Left lung (tissue), 4 donors: ENCODE measurements at regions not wholly inside any gene's neighbourhood (a gene's known extent, or its start where the extent isn't known, plus 50 kb on each side); places are given as distances from the start of the nearest gene placed in this dataset.

ENCODE experiments used
- ATAC-seq: fragments of 200-7000 bp; cut with Tn5 transposase; one replicate; pipeline ENCODE4 v1.9.1; 2020; ENCODE audit warnings: moderate library complexity
- DNase-seq, 4 donors: peaks; one replicate each; pipeline ENCODE4 v3.0.0-alpha.2; 2013 to 2020
- H3K27ac ChIP-seq, 2 donors: fragments of 200-600 bp; sonication (generic) in 1 of 2; one replicate each; pipeline versions ENCODE4 v1.5.0 to v1.8.0; 2020 to 2021
- H3K27me3 ChIP-seq, 2 donors: fragments of 200-600 bp; sonication (generic) in 1 of 2; one replicate each; pipeline versions ENCODE4 v1.5.0 to v1.8.0; 2020 to 2021
- H3K36me3 ChIP-seq, 2 donors: fragments of 200-600 bp; sonication (generic) in 1 of 2; one replicate each; pipeline versions ENCODE4 v1.5.0 to v1.8.0; 2020 to 2021
- H3K4me1 ChIP-seq, 2 donors: fragments of 200-600 bp; one replicate each; pipeline ENCODE4 v1.8.0; 2021
- H3K4me3 ChIP-seq, 2 donors: fragments of 200-600 bp; sonication (generic) in 1 of 2; one replicate each; pipeline versions ENCODE4 v1.5.0 to v1.8.0; 2020 to 2021; ENCODE audit warnings: mild to moderate bottlenecking in 1 of 2
- H3K9me3 ChIP-seq, 2 donors: fragments of 200-600 bp; sonication (generic) in 1 of 2; one replicate each; pipeline versions ENCODE4 v1.5.0 to v1.8.0; 2020 to 2021
- CTCF ChIP-seq, 2 donors: fragments of 200-600 bp; sonication (generic) in 1 of 2; IDR thresholded peaks; one replicate each; pipeline versions ENCODE4 v1.5.0 to v1.8.0; 2021; ENCODE audit warnings: antibody characterized with exemption in 2 of 2
- intact Hi-C, 2 donors: fragments of 100-400 bp; cut with DNase I; formaldehyde crosslinking; loops; one replicate each; pipeline versions ENCODE4 v1.11.2 to v1.14.2; 2022
- donor health status: DM: no; HTN: yes; CAD: no.
- donor health status: DM: no; HTN: no; CAD: no.

- no peak for DNase-seq
- H3K27me3 ChIP-seq, result no peaks in the 10 kb centered on the region
- H3K4me1 ChIP-seq, result no peaks in the 10 kb centered on the region
- H3K27ac ChIP-seq, result no peak overlapping the region
- H3K36me3 ChIP-seq, result no peaks in the 10 kb centered on the region
- no peak overlapping the region for H3K4me3 ChIP-seq
- no peaks in the 10 kb centered on the region for H3K9me3 ChIP-seq
- intact Hi-C loops, result no loop called here
- no peak for TF ChIP-seq CTCF (IDR thresholded peaks at IDR 0.05)
- no peak for ATAC-seq
Observed at GRCh38 chr6:1002989-1003388, 308.9 kb upstream of the FOXQ1 start.

GRCh38 chr6:1001655-1002349 lies 308.9 kb upstream of the EXOC2 start:
- Histone ChIP-seq H3K36me3 (no peaks in the 10 kb centered on the region), H3K27me3 (no peaks in the 10 kb centered on the region), H3K4me3 (no peak overlapping the region), H3K9me3 (no peaks in the 10 kb centered on the region), H3K4me1 (no peaks in the 10 kb centered on the region), H3K27ac (no peak overlapping the region)
- ATAC-seq, result no peak
- intact Hi-C loops, result no loop called here
- no peak for DNase-seq
- no peak for TF ChIP-seq CTCF (IDR thresholded peaks at IDR 0.05)

GRCh38 chr6:999552-999951 lies 306.6 kb upstream of the EXOC2 start:
- no peak overlapping the region for H3K4me3 ChIP-seq
- intact Hi-C loops, result no loop called here
- no peaks in the 10 kb centered on the region for H3K27me3 ChIP-seq
- DNase-seq (no peak), ATAC-seq (no peak)
- no peaks in the 10 kb centered on the region for H3K4me1 ChIP-seq
- no peaks in the 10 kb centered on the region for H3K36me3 ChIP-seq
- H3K9me3 ChIP-seq, result no peaks in the 10 kb centered on the region
- no peak for TF ChIP-seq CTCF (IDR thresholded peaks at IDR 0.05)
- H3K27ac ChIP-seq, result no peak overlapping the region

- Histone ChIP-seq H3K27ac (no peak overlapping the region), H3K9me3 (no peaks in the 10 kb centered on the region), H3K36me3 (no peaks in the 10 kb centered on the region), H3K4me1 (no peaks in the 10 kb centered on the region), H3K4me3 (no peak overlapping the region), H3K27me3 (no peaks in the 10 kb centered on the region)
- DNase-seq (no peak), ATAC-seq (no peak)
- no peak for TF ChIP-seq CTCF (IDR thresholded peaks at IDR 0.05)
- intact Hi-C loops, result no loop called here
Observed at GRCh38 chr6:998551-998950, 305.6 kb upstream of the EXOC2 start.

GRCh38 chr6:996271-996852 lies 303.4 kb upstream of the EXOC2 start:
- Histone ChIP-seq H3K36me3 (no peaks in the 10 kb centered on the region), H3K9me3 (no peaks in the 10 kb centered on the region), H3K4me3 (no peak overlapping the region), H3K27ac (no peak overlapping the region), H3K4me1 (no peaks in the 10 kb centered on the region), H3K27me3 (no peaks in the 10 kb centered on the region)
- ATAC-seq, result no peak
- DNase-seq, result no peak
- TF ChIP-seq CTCF (IDR thresholded peaks at IDR 0.05), result no peak
- intact Hi-C loops, result no loop called here
